Osteoblast (primary cell): ENCODE measurements at regions not wholly inside any gene's neighbourhood (a gene's known extent, or its start where the extent isn't known, plus 50 kb on each side); places are given as distances from the start of the nearest gene placed in this dataset.

Source experiments
- DNase-seq: peaks from one replicate; pipeline ENCODE4 v3.0.0; 2011; ENCODE audit warnings: low spot score, mixed read lengths; ENCODE audit not compliant: insufficient read length; ENCODE audit errors: missing footprints
- H2AFZ ChIP-seq: 2 replicates; pipeline ENCODE4 v1.6.0; 2011; ENCODE audit warnings: mild to moderate bottlenecking, low read length
- H3K27ac ChIP-seq: 2 replicates; pipeline ENCODE4 v1.5.1; 2011; ENCODE audit warnings: mild to moderate bottlenecking, low read depth, low read length, moderate library complexity
- H3K27me3 ChIP-seq: 2 replicates; pipeline ENCODE4 v1.6.0; 2012; ENCODE audit warnings: mild to moderate bottlenecking, control low read depth, inconsistent platforms, low read length, moderate library complexity; ENCODE audit not compliant: insufficient read depth
- H3K36me3 ChIP-seq: 2 replicates; pipeline ENCODE4 v1.5.1; 2011; ENCODE audit warnings: mild to moderate bottlenecking, low read length, control low read depth, moderate library complexity; ENCODE audit not compliant: insufficient read depth
- H3K4me1 ChIP-seq: 2 replicates; pipeline ENCODE4 v1.5.1; 2011; ENCODE audit warnings: mild to moderate bottlenecking, low read length, control low read depth, moderate library complexity; ENCODE audit not compliant: insufficient read depth
- H3K4me2 ChIP-seq: 2 replicates; pipeline ENCODE4 v1.6.0; 2011; ENCODE audit warnings: mild to moderate bottlenecking, low read length; ENCODE audit not compliant: insufficient read depth
- H3K4me3 ChIP-seq: fragments of 200-600 bp; sonication (generic); 3 replicates; pipeline ENCODE4 v1.5.1; 2012; ENCODE audit warnings: mild to moderate bottlenecking, low read length, inconsistent platforms; ENCODE audit not compliant: insufficient read depth
- H3K79me2 ChIP-seq: 2 replicates; pipeline ENCODE4 v1.6.0; 2012; ENCODE audit warnings: mild to moderate bottlenecking, low read length, control low read depth, inconsistent platforms; ENCODE audit not compliant: insufficient read depth
- H3K9me3 ChIP-seq: 2 replicates; pipeline ENCODE4 v1.5.1; 2011; ENCODE audit warnings: low read depth, low read length, control low read depth
- H4K20me1 ChIP-seq: 2 replicates; pipeline ENCODE4 v1.6.0; 2012; ENCODE audit warnings: mild to moderate bottlenecking, low read length, control low read depth; ENCODE audit not compliant: insufficient read depth
- TF ChIP-seq, protein P1 (sequence below): IDR thresholded peaks from 2 replicates; pipeline ENCODE4 v1.5.1; 2011; ENCODE audit warnings: mild to moderate bottlenecking, low read depth, low read length, moderate library complexity; ENCODE audit errors: extremely low read depth

DNA sequence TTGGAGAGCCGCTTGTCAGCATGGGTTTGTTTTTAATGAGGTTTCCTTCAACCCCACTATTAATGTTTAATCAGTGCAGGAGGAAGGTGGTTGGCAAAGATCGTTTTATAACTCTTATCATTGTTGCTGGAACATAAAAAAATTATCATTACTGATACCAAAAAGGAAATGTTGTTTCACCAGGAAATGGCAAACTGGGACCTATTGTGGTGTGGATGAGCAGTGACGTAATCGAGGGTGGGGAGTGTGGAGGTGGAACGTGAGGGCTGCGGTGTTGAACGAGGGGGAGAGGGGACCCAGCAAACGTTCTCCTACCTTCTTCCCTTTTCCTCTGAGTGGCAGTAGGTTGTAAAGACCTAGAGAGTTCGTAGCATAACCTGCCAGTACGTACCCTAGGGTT lies 71.9 kb upstream of the TOMM7 start:
- H3K9me3 ChIP-seq = no peaks in the 10 kb centered on the region

DNA sequence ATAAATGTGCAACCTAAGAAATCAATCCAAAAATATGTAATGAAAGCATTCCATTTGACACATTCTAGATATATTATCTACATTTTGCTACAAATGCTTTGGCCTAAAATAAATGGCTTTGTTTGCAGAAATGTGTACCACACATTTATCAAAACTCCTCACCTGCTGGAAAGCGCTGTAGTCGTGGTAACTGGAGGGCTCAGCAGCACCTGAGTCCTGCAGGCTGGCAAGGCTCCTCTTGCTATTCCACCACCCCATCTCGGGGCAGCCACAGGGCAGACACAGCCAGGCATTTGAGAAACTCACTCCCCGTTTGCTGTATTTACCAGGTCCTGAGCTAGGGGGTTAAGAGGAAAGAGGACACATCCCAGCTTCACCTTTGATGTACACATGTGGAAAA lies 68.1 kb upstream of the TOMM7 start:
- no peaks in the 10 kb centered on the region for H3K9me3 ChIP-seq
- TF ChIP-seq, protein P1, sequence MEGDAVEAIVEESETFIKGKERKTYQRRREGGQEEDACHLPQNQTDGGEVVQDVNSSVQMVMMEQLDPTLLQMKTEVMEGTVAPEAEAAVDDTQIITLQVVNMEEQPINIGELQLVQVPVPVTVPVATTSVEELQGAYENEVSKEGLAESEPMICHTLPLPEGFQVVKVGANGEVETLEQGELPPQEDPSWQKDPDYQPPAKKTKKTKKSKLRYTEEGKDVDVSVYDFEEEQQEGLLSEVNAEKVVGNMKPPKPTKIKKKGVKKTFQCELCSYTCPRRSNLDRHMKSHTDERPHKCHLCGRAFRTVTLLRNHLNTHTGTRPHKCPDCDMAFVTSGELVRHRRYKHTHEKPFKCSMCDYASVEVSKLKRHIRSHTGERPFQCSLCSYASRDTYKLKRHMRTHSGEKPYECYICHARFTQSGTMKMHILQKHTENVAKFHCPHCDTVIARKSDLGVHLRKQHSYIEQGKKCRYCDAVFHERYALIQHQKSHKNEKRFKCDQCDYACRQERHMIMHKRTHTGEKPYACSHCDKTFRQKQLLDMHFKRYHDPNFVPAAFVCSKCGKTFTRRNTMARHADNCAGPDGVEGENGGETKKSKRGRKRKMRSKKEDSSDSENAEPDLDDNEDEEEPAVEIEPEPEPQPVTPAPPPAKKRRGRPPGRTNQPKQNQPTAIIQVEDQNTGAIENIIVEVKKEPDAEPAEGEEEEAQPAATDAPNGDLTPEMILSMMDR = no peak
- no peak overlapping the region for H3K27ac ChIP-seq
- no peaks in the 10 kb centered on the region for H4K20me1 ChIP-seq
- H3K4me2 ChIP-seq = no peak overlapping the region
- no peak overlapping the region for H3K4me3 ChIP-seq
- H3K36me3 ChIP-seq = no peaks in the 10 kb centered on the region
- DNase-seq = no peak
- no peaks in the 10 kb centered on the region for H3K27me3 ChIP-seq
- peaks cover 5% of the 10 kb centered on the region for H3K4me1 ChIP-seq
- no peak overlapping the region for H2AFZ ChIP-seq
- no peaks in the 10 kb centered on the region for H3K79me2 ChIP-seq

More for the DNA sequence above, 71.9 kb upstream of the TOMM7 start:
- Histone ChIP-seq H3K4me1 (peaks cover 5% of the 10 kb centered on the region), H3K27ac (no peak overlapping the region), H3K79me2 (no peaks in the 10 kb centered on the region), H3K4me3 (no peak overlapping the region), H2AFZ (no peak overlapping the region), H3K4me2 (no peak overlapping the region), H3K36me3 (no peaks in the 10 kb centered on the region), H4K20me1 (no peaks in the 10 kb centered on the region), H3K27me3 (no peaks in the 10 kb centered on the region)
- no peak for DNase-seq
- TF ChIP-seq, protein P1 = no peak

DNA sequence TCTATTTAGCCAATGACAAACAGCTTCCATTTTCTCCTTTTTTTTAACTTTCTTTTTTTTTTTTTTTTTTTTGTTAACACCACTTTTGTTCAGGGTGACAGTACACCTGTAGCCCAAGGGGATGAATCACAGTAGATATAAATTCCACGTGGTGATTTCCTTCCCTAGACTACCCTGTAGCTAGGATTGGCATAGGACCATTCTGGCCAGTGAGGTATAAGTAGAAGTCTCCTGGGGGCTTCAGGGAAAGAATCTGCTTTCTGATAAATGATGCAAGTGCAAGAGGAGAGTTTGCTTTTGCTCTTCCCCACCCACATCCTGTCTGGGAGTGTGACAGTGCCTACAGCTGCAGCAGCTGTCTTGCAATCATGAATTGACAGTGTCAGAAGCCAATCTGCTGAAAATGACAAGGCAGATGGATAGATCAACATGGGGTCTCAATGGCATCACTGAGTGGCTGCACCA lies 63.2 kb upstream of the TOMM7 start:
- no peak overlapping the region for H3K4me3 ChIP-seq
- no peak for DNase-seq
- no peaks in the 10 kb centered on the region for H3K9me3 ChIP-seq
- H3K27ac ChIP-seq = no peak overlapping the region
- H3K4me1 ChIP-seq = no peaks in the 10 kb centered on the region
- no peaks in the 10 kb centered on the region for H3K36me3 ChIP-seq
- no peaks in the 10 kb centered on the region for H3K79me2 ChIP-seq
- TF ChIP-seq, protein P1 = no peak
- H3K27me3 ChIP-seq = no peaks in the 10 kb centered on the region
- no peak overlapping the region for H2AFZ ChIP-seq
- no peaks in the 10 kb centered on the region for H4K20me1 ChIP-seq
- no peak overlapping the region for H3K4me2 ChIP-seq

DNA sequence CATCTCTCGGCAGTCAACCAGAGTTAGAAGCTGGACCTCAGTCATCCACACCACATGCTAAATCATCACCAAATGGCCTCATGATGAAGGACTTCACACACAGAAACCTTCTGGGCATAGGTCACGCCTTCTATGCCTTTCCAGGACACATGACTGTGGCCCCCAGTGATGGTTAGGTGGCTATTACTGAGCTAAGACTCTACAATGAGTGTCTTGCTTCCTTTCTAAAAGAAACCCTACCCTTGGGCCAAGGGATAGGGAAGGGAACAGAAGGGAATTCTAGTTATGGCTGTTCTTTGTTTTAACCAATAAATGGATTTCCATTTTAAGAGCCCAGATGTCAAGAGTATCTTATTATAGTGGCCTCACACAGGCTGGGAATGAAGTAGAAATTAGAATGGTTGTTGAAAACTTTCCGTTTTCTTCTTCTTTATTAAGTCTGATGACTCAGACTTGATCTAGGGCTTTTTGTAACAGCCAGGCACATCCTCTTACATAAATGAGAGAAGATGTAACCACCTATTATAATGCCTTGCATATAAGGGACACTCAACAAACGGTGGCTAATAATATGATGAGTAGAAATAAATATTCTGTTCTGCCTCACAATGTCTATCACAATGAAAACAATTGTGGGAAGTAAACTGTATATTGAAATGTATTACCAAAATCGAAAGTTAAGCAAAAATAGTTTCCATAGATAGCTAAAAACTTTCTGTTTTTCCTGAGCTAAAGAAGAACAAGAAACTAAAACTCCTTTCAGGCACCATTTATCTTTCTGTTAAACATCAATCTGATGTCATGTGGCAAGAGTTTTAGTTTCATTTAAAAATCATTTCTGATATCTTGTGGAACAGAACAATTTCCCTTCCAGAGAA lies 62.5 kb upstream of the TOMM7 start:
- Histone ChIP-seq H3K4me3 (no peak overlapping the region), H3K27ac (no peak overlapping the region), H2AFZ (no peak overlapping the region), H3K9me3 (no peaks in the 10 kb centered on the region), H3K79me2 (no peaks in the 10 kb centered on the region), H3K27me3 (no peaks in the 10 kb centered on the region), H4K20me1 (no peaks in the 10 kb centered on the region), H3K4me1 (no peaks in the 10 kb centered on the region), H3K36me3 (no peaks in the 10 kb centered on the region), H3K4me2 (no peak overlapping the region)
- no peak for DNase-seq
- TF ChIP-seq, protein P1 = no peak
